ENCODE measurements at regions not wholly inside any gene's neighbourhood (a gene's known extent, or its start where the extent isn't known, plus 50 kb on each side); places are given as distances from the start of the nearest gene placed in this dataset.
"Not testable (repeated sequence)": the region's sequence is repeated elsewhere in the genome, so short reads cannot be mapped to it uniquely, and the experiment has no call there.

DNA sequence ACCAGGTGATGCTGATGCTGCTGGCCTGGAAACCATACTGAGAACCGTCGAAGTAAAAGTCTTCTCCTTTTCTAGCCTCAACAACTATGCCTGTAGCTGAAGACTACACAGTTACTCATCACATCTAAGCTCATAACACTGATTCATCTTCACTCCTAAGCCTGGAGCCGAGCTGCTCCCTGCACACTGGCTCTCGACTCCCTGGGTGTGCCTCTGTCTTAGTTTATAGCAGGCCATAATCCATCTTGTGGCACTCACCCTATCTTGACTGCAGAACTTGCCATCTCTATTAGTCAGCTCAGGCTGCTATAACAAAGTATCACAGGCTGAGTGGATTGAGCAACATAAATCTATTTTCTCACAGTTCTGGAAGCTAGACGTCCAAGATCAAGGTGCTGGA, 191.0 kb downstream of the UNC5CL start:
- DNase-seq (ENCODE audit: low read depth in 3 of 3, low spot score in 1 of 3): no peak

GRCh38 chr6:40845553-40845952, 193.5 kb downstream of the UNC5CL start:
- DNase-seq (ENCODE audit: low read depth in 3 of 3, low spot score in 1 of 3): no peak

DNA sequence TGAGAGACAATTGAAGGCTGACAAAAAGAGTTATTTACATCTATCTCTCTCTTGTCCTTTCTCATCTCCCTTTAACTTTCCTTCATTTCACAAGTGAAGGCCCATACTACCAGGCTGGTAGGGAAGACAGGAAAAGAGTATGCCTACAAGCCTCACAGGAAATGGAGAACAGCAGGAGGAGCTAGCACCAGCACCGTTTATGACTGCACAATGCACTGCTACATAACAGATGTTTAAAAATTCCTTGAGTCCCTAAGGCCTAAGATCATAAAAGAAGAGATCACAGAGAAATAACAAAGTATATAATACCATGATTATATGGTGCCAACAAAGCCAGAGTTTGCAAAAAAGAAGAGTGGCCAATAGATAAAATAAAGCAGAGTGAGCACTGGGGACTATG, 194.8 kb downstream of the UNC5CL start:
- no peak for DNase-seq (ENCODE audit: low read depth in 3 of 3, low spot score in 1 of 3)

DNA sequence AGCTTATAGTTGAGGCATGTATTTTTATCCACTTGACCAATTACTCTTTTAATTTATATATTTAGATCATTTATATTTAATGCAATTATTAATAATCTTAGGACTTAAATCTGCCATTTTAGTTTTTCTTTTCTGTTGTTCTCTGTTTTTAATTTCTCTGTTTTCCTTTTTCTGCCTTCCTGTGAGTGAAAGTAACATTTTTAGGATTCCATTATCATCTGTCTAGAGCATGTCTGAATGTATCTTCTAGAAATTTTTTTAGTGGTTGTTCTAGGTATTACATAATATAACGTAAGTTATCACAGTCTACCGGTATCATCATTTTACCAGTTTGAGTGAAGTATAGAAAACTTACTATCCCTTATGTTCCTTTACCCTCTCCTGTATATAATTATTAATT, 197.3 kb downstream of the UNC5CL start:
- DNase-seq (ENCODE audit: low read depth in 3 of 3, low spot score in 1 of 3): no peak

DNA sequence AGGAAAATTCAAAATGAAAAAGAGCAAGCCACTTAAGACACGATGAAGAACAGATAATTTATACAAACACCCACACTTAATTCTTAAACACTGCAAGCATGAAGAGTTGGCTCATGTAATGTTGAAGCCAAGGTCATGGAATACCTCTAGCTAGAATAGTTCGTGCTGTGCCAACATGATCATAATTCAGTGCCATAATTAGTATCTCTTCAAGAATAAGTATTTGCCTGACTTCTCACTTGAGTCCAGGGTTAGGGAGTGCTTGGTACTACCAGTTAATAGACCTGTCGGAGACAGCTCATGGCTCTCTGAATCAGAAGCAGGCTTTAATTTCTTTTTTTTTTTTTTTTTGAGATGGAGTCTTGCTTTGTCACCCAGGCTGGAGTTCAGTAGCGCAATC, 206.3 kb downstream of the UNC5CL start:
- DNase-seq (ENCODE audit: low read depth in 3 of 3, low spot score in 1 of 3): no peak

DNA sequence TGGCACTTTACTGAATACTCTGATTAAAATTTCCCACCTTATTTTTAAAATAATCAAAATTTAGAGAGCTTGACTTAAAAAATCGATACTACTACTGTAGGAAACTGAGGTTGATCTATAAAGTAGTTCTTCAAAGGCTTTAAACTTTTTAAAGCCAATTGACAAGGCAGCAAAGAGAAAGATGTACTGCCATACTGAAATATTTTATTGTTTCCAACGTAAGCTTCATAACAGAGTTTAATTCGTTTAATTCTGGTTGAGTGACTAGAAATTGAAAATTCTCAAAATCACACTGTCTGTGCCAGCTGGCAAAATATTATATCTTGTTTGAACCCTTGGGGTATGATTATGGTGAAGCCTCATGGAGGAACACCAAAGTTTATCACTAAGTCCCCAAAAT, 207.6 kb downstream of the UNC5CL start:
- no peak for DNase-seq (ENCODE audit: low read depth in 3 of 3, low spot score in 1 of 3)

DNA sequence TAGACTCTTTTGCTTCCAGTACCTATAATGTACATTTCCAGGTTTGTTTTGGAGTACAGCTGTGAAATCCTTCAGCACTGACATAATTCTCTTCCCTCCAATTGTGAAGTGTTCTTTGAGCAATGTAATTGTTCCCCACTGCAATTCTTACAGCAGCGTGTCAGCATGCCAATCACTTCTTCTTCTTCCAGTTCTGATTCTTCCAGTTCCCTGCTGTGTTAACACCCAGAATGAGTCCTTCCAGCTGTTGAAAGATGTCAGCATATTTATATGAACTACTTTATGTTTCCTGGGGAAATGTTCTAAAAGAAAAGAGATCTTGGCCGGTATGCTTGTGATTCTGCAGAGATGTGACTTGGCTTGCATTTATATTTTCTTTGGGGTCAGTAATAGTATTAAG, 213.9 kb downstream of the UNC5CL start:
- DNase-seq (ENCODE audit: low read depth in 3 of 3, low spot score in 1 of 3): no peak

DNA sequence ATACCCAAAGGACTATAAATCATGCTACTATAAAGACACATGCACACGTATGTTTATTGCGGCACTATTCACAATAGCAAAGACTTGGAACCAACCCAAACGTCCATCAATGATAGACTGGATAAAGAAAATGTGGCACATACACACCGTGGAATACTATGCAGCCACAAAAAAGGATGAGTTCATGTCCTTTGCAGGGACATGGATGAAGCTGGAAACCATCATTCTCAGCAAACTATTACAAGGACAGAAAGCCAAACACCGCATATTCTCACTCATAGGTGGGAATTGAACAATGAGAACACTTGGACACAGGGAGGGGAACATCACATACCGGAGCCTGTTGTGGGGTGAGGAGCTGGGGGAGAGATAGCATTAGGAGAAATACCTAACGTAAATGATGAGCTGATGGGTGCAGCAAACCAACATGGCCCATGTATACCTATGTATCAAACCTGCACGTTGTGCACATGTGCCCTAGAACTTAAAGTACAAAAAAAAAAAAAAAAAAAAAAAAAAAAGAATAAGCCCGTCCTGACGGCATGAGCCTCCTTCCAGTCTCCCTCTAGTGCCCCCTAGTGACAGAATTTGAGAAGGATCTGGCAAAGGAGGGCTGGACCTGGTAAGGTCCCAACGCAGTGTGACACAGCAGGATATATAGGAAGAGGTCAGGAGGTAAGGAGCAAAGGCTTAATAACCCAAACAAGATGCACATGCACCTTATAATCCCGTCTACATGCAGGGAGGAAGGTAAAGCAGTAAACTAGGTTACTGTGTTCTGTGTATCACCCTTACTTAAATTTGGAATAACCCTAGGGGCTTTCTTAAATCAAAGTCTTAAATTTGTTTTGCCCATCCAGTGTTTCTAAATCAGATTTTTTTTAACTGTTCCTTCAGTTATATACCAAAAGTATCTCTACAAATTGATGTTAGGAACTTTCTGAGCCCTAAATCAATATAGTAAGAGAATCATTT, 214.8 kb downstream of the UNC5CL start:
- DNase-seq (ENCODE audit: low read depth in 3 of 3, low spot score in 1 of 3): not testable (repeated sequence)

GRCh38 chr6:40822619-40823018, 216.4 kb downstream of the UNC5CL start:
- no peak for DNase-seq (ENCODE audit: low read depth in 3 of 3, low spot score in 1 of 3)

- DNase-seq (ENCODE audit: low read depth in 3 of 3, low spot score in 1 of 3): no peak
These were observed 219.7 kb downstream of the UNC5CL start for GRCh38 chr6:40819182-40819834.

DNA sequence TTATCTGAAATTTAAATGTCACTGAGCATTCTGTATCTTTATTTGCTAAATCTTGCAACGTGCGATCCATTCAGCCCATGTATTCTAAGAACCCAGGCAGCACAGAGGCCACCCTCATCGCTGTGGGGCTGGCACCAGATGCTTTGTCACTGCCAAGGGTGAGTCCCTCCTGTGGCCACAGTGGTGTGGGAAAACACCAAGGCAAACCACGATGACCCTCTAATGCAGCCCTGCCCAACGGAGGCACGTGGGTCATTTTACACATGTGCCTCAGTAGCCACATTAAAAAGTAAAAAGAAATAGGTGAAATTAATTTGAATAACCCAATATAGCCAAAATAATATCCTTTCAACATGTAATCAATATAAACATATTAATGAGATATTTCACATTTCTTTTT, 221.7 kb downstream of the UNC5CL start:
- no peak for DNase-seq (ENCODE audit: low read depth in 3 of 3, low spot score in 1 of 3)

- no peak for DNase-seq (ENCODE audit: low read depth in 3 of 3, low spot score in 1 of 3)
These were observed 222.4 kb downstream of the UNC5CL start for GRCh38 chr6:40816601-40817000.

- no peak for DNase-seq (ENCODE audit: low read depth in 3 of 3, low spot score in 1 of 3)
These were observed 223.3 kb downstream of the UNC5CL start for GRCh38 chr6:40815731-40816130.

- no peak for DNase-seq (ENCODE audit: low read depth in 3 of 3, low spot score in 1 of 3)
These were observed 223.0 kb upstream of the LRFN2 start for GRCh38 chr6:40810171-40810570.

DNA sequence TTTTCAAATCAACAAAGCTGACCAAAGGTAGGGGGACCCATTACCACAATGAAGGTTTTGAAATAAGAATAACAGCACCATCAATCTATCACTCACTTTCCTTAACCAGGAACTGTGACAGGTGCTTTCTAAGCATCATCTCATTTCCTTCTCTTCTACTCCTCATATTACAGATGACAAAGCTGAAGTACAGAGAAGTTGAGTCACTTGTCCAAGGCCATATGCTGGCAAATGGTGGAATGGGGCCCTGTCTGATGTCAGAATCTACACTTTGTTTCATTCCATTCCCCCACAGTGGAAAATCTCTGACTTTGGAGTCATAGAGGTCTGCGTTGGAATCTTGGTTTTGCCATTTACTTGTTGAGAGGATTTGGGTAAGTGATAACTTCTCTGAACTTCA, 222.5 kb upstream of the LRFN2 start:
- DNase-seq (ENCODE audit: low read depth in 3 of 3, low spot score in 1 of 3): no peak

DNA sequence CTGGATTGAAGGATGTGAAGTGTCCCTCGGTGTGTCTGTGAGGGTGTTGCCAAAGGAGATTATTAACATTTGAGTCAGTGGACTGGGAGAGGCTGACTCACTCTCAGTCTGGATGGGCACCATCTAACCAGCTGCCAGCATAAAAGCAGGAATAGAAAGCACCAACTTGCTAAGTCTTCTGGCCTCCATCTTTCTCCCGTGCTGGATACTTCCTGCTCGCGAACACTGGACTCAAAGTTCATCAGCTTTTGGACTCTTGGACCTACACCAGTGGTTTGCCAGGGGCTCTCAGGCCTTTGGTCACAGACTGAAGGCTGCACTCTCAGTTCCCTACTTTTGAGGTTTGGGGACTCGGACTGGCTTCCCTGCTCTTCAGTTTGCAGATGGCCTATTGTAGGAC, 220.3 kb upstream of the LRFN2 start:
- no peak for DNase-seq (ENCODE audit: low read depth in 3 of 3, low spot score in 1 of 3)

GRCh38 chr6:40806256-40806864, 219.2 kb upstream of the LRFN2 start:
- DNase-seq (ENCODE audit: low read depth in 3 of 3, low spot score in 1 of 3): no peak

GRCh38 chr6:40805336-40805735, 218.2 kb upstream of the LRFN2 start:
- no peak for DNase-seq (ENCODE audit: low read depth in 3 of 3, low spot score in 1 of 3)

DNA sequence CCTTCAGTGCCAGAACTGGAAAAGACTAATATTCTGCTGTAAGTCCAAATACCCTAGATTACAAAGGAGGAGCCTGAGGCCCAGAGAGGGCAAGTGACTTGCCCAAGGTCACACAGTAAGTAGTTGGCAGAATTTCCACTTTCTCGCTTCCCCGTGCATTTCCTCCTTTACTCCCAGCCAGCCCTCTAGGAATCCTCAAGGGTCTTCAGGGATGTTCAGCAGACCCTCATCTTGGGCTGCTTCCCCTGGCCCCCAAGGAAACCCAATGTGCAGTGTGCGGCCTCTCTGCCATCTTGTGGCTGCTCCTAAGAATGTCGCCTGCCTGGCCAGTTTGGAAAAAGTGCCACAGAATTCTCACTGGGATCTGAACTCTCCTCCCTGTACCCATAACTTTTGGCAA, 217.7 kb upstream of the LRFN2 start:
- no peak for DNase-seq (ENCODE audit: low read depth in 3 of 3, low spot score in 1 of 3)

DNA sequence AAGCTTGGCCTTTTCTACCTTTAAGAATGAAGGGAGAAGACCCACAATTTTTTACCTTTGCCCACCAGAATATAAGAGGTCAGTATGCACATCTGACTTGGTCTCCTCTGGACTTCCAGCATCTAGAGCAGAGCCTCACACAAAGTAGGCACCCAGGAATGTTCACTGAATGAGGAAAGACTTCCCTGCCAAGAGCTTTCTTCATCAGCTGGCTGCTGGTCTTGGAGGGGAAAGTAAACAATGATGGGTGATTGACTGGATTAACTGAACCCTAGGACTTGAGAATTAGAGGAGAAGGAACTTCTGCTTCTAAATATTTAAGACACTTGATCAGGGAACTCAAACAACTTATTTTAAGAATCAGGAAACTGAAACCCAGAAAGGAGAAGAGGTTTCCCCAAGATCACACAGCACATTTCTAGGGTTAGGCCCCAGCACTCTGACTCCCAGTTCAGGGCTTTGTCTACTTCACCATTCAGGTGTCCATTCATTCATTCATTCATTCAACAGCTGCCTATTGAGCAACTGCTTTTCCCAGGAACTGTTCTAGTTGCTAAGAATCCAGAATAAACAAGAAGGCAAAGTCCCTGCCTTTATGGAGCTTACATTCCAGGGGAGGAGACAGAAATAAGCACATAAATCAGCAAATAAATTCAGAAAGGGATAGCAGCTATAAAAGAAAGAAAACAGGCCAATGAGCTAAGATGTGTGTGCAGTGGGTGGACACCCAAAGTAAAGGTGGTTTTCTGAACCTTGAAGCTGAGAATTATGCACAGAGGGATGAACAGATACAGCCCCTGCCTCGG, 216.9 kb upstream of the LRFN2 start:
- DNase-seq (ENCODE audit: low read depth in 3 of 3, low spot score in 1 of 3): no peak

DNA sequence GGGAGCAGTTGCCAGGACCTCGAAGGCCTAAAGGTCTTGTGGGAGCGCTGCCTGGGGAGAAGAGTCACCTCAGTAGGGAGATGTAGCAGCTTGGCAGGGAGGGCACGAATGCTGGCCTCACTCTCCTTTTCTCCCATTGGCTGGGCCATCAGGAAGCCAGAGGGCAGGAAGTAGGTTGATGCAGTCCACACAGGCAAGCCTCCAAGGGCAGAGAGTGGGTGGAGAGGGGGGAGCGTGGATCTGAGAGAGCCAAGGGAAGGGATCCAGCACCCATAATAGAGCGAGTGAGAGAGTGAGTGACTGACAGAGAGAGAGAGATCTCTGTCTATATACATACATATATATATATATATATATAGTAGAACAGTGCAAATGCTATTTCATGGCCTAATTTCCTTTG, 215.3 kb upstream of the LRFN2 start:
- DNase-seq (ENCODE audit: low read depth in 3 of 3, low spot score in 1 of 3): no peak

All from stimulated activated CD4-positive, alpha-beta T cell treated with anti-CD3 and anti-CD28 coated beads, TNF-alpha, amount 100 ng/mL, for 1 hour (primary cell).